Activated T-cell treated with anti-CD3 and anti-CD28 coated beads, Interleukin-2, amount 50 U/mL, for 24 hours (primary cell): ENCODE measurements at regions not wholly inside any gene's neighbourhood (a gene's known extent, or its start where the extent isn't known, plus 50 kb on each side); places are given as distances from the start of the nearest gene placed in this dataset.
"Not testable (repeated sequence)": the region's sequence is repeated elsewhere in the genome, so short reads cannot be mapped to it uniquely, and the experiment has no call there.

Experiments
- DNase-seq: peaks from one replicate; pipeline ENCODE4 v3.0.0-alpha.2; 2020
- H3K27ac Mint-ChIP-seq: 2 replicates; pipeline ENCODE4 v1.8.0; 2020; ENCODE audit warnings: mild to moderate bottlenecking, mixed read lengths
- H3K27me3 Mint-ChIP-seq: 2 replicates; pipeline ENCODE4 v1.8.0; 2020; ENCODE audit warnings: mixed read lengths
- H3K36me3 Mint-ChIP-seq: 2 replicates; pipeline ENCODE4 v1.8.0; 2020; ENCODE audit warnings: low read depth, mixed read lengths
- H3K4me1 Mint-ChIP-seq: 2 replicates; pipeline ENCODE4 v1.8.0; 2020; ENCODE audit warnings: low read depth, mixed read lengths
- H3K4me3 Mint-ChIP-seq: 2 replicates; pipeline ENCODE4 v1.8.0; 2020; ENCODE audit warnings: mild to moderate bottlenecking, moderate library complexity, mixed read lengths
- H3K9me3 Mint-ChIP-seq: 2 replicates; pipeline ENCODE4 v1.8.0; 2020; ENCODE audit warnings: mixed read lengths

DNA sequence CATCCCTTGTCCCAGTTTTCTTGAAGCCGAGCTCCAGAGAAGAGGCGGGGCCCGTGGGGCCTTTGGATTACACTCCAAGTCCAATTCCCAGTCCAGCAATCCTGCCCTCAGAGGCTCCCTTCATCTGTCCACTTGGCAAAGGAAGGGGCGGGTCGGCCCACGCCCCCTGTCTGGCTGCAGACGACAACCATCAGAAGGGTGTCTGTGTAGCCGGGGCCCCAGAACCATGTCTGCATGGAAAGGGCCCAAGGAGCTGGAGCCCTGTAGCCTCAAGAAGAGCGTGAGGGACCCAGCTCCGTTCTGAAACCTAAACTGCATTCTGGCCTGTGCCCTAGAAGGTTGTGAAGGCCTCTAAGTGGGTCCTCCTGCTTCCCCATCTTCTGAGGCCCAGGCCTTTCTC, 65.2 kb upstream of the TAMM41 start:
- not testable (repeated sequence) for H3K27ac Mint-ChIP-seq, H3K9me3 Mint-ChIP-seq, DNase-seq, H3K27me3 Mint-ChIP-seq, H3K4me1 Mint-ChIP-seq, H3K4me3 Mint-ChIP-seq, H3K36me3 Mint-ChIP-seq

DNA sequence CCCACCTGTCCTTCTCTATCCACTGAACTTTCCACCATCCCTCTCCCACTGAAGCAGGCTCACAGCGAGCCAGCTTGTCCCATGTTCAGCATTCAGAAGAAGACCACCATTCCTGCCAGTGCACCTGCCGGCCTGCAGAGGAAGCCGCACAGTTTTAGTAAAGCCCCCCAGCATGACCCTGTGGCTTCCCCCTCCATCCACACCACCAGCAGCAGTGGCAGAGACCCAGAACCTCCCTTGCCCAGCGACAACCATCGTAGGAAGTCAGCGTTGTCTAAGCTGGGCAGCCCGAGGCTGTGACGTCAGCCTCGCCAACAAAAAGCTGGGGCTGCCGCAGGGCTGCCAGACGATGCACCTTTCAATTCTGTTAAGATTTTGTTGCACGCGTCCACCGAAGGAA, 66.6 kb upstream of the TAMM41 start:
- Mint-ChIP-seq H3K27me3 (no peaks in the 10 kb centered on the region), H3K36me3 (no peaks in the 10 kb centered on the region), H3K4me3 (no peak overlapping the region), H3K4me1 (peaks cover 6% of the 10 kb centered on the region), H3K27ac (no peak overlapping the region), H3K9me3 (no peaks in the 10 kb centered on the region)
- no peak for DNase-seq

DNA sequence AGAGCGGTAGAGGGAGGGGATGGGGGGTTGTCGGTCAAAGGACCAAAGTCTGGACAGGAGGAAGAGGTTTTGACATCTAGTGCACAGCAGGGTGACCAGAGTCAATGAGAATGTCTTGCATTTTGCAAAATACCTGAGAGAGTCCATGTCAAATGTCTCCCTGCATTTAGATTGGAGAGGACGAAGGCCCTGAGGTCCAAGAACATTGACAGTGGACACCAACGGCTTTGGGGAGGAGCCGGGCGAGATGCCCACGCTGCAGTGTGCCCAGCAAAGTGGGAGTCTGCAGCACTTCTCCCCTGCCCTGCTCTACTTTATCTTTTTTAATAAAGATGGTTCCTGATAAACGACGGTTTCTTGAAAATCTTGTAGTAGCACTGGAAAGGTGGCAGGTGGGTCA, 67.4 kb upstream of the TAMM41 start:
- Mint-ChIP-seq H3K4me3 (no peak overlapping the region), H3K27me3 (no peaks in the 10 kb centered on the region), H3K4me1 (peaks cover 4% of the 10 kb centered on the region), H3K36me3 (no peaks in the 10 kb centered on the region), H3K9me3 (no peaks in the 10 kb centered on the region), H3K27ac (no peak overlapping the region)
- DNase-seq = no peak

DNA sequence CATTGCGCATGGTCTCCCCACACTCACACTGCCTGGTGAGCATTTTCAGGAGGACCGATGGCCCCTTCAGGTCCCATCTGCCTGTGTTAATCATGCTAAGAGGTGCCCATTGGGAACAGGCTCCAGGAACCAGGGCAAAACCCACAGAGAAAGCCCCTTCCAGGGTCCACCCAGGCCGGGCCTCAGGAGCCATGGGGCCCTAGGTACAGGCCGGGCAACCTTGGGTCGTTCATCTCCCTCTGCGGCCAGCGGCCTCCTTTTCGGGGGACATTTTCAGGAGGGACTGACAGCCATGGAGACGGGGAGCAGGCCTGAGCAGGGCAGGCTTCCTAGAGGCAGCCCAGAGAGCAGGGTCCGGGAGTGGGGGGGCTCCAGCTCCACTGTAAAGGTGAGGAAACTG, 68.0 kb upstream of the TAMM41 start:
- Mint-ChIP-seq H3K36me3 (no peaks in the 10 kb centered on the region), H3K4me1 (peaks cover under 1% of the 10 kb centered on the region), H3K27me3 (no peaks in the 10 kb centered on the region), H3K9me3 (no peaks in the 10 kb centered on the region), H3K4me3 (no peak overlapping the region), H3K27ac (no peak overlapping the region)
- no peak for DNase-seq

DNA sequence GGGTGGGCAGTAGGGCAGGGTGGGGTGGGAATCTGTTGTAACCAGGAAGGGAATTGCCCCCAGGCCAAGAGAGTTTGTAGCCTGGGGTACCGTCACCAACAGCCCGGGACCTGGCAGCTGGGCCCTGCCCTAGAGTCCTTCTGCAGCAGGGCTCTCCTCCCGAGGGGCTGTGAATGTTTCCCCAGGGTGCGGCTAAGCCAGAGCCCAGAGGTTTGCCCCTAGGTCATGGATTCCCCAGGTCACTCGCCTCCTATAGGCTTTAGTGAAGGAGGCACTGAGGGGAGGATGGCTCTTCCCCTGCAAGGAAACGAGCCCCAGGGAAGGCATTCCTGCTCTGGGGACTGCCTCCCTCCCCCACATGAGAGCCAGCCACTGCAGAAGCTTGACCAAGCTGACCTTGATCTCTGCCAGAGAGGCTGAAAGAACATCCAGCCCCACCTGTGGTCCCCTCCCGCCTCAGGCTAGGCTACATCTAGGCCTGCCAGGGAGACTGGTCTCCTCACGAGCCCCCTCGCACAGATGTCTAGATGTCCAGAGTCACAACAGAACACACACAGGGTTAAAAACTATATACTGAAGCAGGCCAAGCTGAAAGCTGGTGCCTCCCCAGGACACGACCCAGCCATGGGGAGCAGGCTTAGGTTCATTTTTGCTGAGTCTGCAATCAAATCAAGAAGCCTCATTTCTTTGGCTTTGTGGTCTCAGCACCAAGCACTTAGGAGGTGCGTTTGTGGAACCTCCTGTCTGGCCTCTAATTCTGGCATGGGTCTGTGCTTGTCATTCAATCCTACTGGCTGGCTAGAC, 69.1 kb upstream of the TAMM41 start:
- Mint-ChIP-seq H3K27ac (no peak overlapping the region), H3K4me1 (no peaks in the 10 kb centered on the region), H3K27me3 (no peaks in the 10 kb centered on the region), H3K9me3 (no peaks in the 10 kb centered on the region), H3K36me3 (no peaks in the 10 kb centered on the region), H3K4me3 (no peak overlapping the region)
- no peak for DNase-seq

DNA sequence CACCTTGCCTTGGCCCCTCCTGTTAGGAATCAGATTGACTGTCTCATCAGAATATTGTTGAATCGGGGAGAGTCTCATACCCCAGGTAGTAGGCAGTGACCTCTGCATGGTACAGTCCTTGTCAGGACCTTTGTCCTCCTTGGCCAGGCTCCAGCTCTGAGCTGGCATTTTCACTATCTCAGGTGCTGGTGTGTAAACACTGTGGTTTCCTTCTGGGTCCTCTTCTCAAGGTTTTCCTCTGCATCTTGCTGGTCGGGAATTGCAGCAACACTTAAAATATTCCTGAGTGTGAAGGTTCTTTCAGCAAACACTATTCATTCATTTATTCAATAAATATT, 69.7 kb upstream of the TAMM41 start:
- not testable (repeated sequence) for H3K36me3 Mint-ChIP-seq, H3K9me3 Mint-ChIP-seq, H3K27me3 Mint-ChIP-seq, H3K27ac Mint-ChIP-seq, H3K4me3 Mint-ChIP-seq, H3K4me1 Mint-ChIP-seq, DNase-seq

DNA sequence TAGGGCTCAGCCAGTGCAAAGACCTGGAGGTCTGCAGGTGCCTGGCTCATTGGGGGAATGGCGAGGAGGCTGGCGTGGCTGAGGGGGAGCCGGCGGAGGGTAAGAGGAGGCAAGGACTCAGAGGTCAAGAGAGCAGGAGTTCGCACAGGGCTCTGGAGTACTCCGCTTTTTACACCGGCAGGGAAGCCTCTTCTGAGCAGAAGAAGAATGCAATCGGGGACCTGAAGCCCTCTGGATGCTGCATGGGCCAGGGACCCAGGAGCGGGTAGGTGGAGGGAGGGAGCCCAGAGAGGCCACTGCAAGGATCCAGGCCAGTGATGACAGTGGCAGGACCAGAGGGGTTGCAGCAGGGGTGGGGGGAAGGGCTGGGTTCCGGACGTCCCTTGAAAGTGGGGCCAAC, 70.4 kb upstream of the TAMM41 start:
- Mint-ChIP-seq H3K27me3 (no peaks in the 10 kb centered on the region), H3K27ac (no peak overlapping the region), H3K4me1 (no peaks in the 10 kb centered on the region), H3K4me3 (no peak overlapping the region), H3K36me3 (no peaks in the 10 kb centered on the region), H3K9me3 (no peaks in the 10 kb centered on the region)
- no peak for DNase-seq

DNA sequence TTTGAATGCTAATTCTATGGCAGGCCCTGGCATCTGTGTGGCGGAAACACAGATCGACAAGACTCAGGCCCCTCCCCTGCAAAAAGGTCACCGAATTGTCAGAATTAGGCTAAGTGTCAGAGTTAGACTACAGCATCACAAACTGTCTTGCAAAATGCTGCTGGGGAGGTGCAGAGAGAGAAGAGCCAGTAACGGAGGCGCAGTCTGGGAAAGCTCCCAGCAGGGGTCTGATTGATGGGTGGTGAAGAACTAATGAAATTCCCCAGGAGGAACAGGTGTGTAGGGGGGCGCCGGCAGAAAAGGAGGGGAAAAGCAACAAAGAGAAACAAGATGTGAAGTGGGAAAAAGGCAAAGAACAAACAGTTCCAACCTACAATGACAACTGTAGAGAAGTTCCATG, 72.7 kb upstream of the TAMM41 start:
- no peaks in the 10 kb centered on the region for H3K9me3 Mint-ChIP-seq
- no peak for DNase-seq
- H3K4me1 Mint-ChIP-seq = no peaks in the 10 kb centered on the region
- peaks cover 5% of the 10 kb centered on the region for H3K27me3 Mint-ChIP-seq
- H3K27ac Mint-ChIP-seq = no peak overlapping the region
- H3K4me3 Mint-ChIP-seq = no peak overlapping the region
- no peaks in the 10 kb centered on the region for H3K36me3 Mint-ChIP-seq

DNA sequence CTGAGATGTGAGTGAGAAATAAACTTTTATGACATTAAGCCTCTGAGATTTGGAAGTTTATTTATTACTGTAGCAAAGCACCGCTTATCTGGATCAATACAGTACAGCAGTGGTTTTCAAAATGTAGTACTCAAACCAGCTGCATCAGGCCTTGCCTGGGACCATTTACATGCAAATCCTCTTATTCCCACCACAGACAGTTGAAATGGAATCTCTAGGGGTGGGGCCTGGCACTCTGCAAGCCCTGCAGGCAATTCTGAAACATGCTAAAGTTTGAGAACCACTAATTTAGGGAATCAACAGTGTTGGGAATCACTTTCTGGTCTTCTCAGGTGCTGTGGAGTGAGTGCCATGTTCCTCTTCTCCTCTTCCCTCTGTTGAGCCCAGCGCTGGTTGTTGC, 77.8 kb upstream of the TAMM41 start:
- Mint-ChIP-seq H3K4me3 (no peak overlapping the region), H3K27ac (no peak overlapping the region), H3K27me3 (peaks cover 7% of the 10 kb centered on the region), H3K9me3 (no peaks in the 10 kb centered on the region), H3K4me1 (no peaks in the 10 kb centered on the region), H3K36me3 (no peaks in the 10 kb centered on the region)
- DNase-seq = no peak

DNA sequence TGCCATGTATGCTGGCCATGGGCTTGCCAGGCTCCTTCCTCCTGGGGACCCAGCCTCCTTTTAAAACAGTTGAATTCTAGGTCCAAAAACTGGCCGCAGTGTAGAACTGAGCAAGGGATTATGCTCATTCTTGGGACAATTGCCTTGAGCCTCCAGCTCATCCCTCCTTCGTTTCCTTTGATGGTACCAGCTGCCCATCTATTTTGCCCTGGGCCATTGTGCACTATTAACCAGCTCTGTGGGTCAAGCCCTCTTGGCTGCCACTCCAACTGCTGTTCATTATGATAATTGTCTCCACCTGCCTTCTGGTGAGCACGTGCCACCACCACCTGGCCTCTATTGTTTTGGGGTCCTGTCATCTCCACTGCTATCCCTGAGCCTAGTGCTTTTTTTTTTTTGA, 75.8 kb upstream of the SYN2 start:
- Mint-ChIP-seq H3K36me3 (no peaks in the 10 kb centered on the region), H3K9me3 (no peaks in the 10 kb centered on the region), H3K4me1 (no peaks in the 10 kb centered on the region), H3K27me3 (peaks cover 7% of the 10 kb centered on the region), H3K4me3 (no peak overlapping the region), H3K27ac (no peak overlapping the region)
- DNase-seq = no peak

DNA sequence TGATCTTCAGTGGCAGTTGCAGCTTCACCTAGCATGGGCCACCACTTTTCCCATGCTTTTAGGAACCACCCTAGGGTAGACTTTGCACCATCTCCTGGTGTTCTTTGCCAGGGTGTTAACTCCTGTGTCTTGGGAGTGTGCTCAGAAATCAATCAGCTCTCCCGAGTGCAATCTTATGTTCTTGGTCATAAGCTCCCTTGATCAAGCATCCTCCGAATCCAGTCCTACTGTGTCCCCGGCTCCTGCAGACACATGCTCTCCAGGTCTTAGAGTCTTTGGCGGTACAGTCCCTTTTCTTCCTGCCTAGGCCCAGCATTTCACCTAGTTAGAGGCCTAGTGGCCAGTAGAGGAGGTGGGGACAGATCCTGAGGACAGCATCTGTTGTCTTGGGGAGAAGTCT, 74.7 kb upstream of the SYN2 start:
- Mint-ChIP-seq H3K9me3 (no peaks in the 10 kb centered on the region), H3K36me3 (no peaks in the 10 kb centered on the region), H3K4me3 (no peak overlapping the region), H3K27ac (no peak overlapping the region), H3K27me3 (peaks cover 9% of the 10 kb centered on the region), H3K4me1 (no peaks in the 10 kb centered on the region)
- DNase-seq = no peak

DNA sequence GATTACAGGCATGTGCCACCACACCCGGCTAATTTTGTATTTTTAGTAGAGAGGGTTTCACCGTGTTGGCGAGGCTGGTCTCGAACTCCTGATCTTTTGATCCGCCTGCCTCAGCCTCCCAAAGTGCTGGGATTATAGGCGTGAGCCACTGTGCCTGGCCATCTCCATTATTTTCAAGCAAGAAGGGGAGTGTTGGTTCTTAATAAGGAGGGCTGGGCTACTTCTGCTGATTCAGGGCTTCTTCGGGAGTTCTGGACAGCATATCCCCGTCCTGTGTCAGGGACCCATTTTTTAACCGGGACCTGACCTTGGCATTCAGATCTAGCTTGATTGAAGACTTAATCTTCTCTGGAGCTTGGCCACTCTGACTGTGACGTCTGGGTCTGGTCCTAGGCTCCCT, 74.1 kb upstream of the SYN2 start:
- H3K27me3 Mint-ChIP-seq = peaks cover 10% of the 10 kb centered on the region
- no peak overlapping the region for H3K4me3 Mint-ChIP-seq
- DNase-seq = no peak
- no peak overlapping the region for H3K27ac Mint-ChIP-seq
- H3K4me1 Mint-ChIP-seq = no peaks in the 10 kb centered on the region
- H3K36me3 Mint-ChIP-seq = no peaks in the 10 kb centered on the region
- no peaks in the 10 kb centered on the region for H3K9me3 Mint-ChIP-seq

DNA sequence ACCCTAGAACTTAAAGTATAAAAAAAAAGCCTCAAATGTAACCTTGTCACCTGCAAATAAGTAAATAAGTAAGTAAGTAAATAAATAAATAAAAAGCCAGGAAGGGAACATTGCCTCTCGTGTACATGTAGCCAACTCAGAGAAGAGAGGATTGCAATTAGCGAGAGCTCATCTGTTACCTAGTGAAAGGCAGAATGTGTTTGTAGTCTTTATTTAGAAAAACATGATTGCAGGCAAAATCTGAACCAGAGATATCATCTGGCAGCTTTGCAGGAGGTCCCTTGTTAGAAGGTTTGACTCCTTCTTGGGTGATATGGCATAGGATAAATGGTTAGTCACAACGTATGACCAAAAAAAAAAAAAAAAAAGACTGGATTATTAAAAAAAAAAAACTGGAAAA, 71.6 kb upstream of the SYN2 start:
- Mint-ChIP-seq H3K4me3 (no peak overlapping the region), H3K27ac (no peak overlapping the region), H3K9me3 (no peaks in the 10 kb centered on the region), H3K36me3 (no peaks in the 10 kb centered on the region), H3K27me3 (peaks cover 32% of the 10 kb centered on the region), H3K4me1 (no peaks in the 10 kb centered on the region)
- DNase-seq = no peak

DNA sequence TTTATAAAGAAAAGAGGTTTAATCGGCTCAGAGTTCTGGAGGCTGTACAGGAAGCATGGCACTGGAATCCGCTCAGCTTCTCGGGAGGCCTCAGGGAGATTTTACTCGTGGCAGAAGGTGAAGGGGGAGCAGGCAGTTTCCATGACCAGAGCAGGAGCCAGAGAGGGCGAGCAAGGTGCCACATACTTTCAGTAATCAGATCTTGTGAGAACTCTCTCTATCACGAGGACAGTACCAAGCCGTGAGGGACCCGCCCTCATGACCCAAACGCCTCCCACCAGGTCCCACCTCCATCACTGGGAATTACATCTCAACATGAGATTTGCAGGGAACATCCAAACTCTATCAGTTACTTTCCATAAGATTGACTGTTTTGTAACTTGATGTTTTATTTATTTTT, 70.7 kb upstream of the SYN2 start:
- H3K27me3 Mint-ChIP-seq = peaks cover 33% of the 10 kb centered on the region
- H3K36me3 Mint-ChIP-seq = no peaks in the 10 kb centered on the region
- no peak for DNase-seq
- no peaks in the 10 kb centered on the region for H3K9me3 Mint-ChIP-seq
- no peaks in the 10 kb centered on the region for H3K4me1 Mint-ChIP-seq
- H3K27ac Mint-ChIP-seq = no peak overlapping the region
- H3K4me3 Mint-ChIP-seq = no peak overlapping the region

DNA sequence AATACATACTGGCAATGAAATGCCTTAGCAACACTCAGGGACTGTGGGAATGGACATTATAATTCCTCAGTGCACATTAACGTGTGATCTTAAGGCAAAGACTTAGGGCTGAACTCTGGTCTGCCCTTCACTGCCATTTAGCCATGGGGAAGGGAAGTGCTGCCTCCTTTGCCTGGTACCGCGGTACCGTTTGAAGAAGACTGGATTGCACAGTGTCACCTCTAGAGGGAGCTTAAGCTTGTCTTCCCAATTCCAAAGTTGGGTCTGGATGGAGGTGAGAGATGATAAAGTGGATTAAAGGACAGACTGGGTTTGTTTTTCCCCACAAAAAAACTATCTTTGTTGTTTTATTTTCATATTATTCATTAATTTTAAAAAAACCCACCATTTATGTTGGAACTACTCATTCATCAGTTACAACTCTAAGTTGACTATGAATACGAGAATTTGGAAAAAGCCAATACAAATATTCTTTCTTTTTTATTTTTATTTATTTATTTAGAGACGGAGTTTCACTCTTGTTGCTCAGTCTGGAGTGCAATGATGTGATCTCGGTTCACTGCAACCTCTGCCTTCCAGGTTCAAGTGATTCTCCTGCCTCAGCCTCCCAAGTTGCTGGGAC, 60.0 kb upstream of the SYN2 start:
- peaks cover 23% of the 10 kb centered on the region for H3K27me3 Mint-ChIP-seq
- no peak overlapping the region for H3K27ac Mint-ChIP-seq
- no peaks in the 10 kb centered on the region for H3K36me3 Mint-ChIP-seq
- DNase-seq = no peak
- H3K4me3 Mint-ChIP-seq = no peak overlapping the region
- H3K9me3 Mint-ChIP-seq = peaks cover 8% of the 10 kb centered on the region
- no peaks in the 10 kb centered on the region for H3K4me1 Mint-ChIP-seq

DNA sequence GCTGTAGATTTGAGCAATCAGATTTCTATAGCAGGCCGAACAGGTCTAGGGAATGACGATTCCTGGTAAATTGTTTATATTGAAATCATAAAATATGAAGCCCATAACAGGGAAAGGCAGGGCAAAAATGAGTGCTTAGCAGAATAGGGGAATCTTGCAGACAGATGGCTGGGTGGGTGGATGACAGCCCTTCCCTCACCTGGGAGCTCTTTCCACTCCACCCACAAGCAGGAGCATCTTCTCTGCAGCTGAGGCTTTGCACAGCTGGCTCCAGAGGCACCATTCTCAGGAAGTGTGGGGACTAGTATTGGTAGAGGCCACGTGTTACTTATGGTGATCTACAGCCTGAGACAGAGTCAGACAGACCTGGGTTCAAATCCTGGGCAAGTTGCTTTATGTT, 55.9 kb upstream of the SYN2 start:
- H3K36me3 Mint-ChIP-seq = no peaks in the 10 kb centered on the region
- H3K4me1 Mint-ChIP-seq = no peaks in the 10 kb centered on the region
- H3K27me3 Mint-ChIP-seq = peaks cover 34% of the 10 kb centered on the region
- no peak for DNase-seq
- peaks cover 8% of the 10 kb centered on the region for H3K9me3 Mint-ChIP-seq
- no peak overlapping the region for H3K27ac Mint-ChIP-seq
- no peak overlapping the region for H3K4me3 Mint-ChIP-seq
